ENCODE measurements at regions not wholly inside any gene's neighbourhood (a gene's known extent, or its start where the extent isn't known, plus 50 kb on each side); places are given as distances from the start of the nearest gene placed in this dataset.
"Not testable (repeated sequence)": the region's sequence is repeated elsewhere in the genome, so short reads cannot be mapped to it uniquely, and the experiment has no call there.

DNA sequence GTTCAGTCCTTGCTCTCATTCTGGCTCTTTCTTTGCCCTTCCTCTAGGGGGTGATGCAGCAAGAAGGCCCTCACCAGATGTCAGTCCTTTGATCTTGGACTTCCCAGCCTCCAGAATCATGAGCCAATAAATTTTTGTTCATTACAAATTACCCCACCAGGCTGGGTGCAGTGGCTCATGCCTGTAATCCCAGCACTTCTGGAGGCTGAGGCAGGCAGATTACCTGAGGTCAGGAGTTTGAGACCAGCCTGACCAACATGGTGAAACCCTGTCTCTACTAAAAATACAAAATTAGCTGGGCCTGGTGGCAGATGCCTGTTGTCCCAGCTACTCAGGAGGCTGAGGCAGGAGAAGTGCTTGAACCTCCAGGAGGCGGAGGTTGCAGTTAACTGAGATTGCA is 106.3 kb upstream of the TRPM1 start:
- TF ChIP-seq KDM5A (IDR thresholded peaks at IDR 0.05; ENCODE audit: low read length); YY1 (IDR thresholded peaks at IDR 0.05; ENCODE audit: low read depth, low read length); EZH2 (IDR thresholded peaks at IDR 0.05; ENCODE audit: low read depth, low read length, severe bottlenecking): not testable (repeated sequence)
